ENCODE measurements at regions not wholly inside any gene's neighbourhood (a gene's known extent, or its start where the extent isn't known, plus 50 kb on each side); places are given as distances from the start of the nearest gene placed in this dataset.
A peak's percentile ranks its signal among the peaks of the same experiment; 100 is the strongest.

DNA sequence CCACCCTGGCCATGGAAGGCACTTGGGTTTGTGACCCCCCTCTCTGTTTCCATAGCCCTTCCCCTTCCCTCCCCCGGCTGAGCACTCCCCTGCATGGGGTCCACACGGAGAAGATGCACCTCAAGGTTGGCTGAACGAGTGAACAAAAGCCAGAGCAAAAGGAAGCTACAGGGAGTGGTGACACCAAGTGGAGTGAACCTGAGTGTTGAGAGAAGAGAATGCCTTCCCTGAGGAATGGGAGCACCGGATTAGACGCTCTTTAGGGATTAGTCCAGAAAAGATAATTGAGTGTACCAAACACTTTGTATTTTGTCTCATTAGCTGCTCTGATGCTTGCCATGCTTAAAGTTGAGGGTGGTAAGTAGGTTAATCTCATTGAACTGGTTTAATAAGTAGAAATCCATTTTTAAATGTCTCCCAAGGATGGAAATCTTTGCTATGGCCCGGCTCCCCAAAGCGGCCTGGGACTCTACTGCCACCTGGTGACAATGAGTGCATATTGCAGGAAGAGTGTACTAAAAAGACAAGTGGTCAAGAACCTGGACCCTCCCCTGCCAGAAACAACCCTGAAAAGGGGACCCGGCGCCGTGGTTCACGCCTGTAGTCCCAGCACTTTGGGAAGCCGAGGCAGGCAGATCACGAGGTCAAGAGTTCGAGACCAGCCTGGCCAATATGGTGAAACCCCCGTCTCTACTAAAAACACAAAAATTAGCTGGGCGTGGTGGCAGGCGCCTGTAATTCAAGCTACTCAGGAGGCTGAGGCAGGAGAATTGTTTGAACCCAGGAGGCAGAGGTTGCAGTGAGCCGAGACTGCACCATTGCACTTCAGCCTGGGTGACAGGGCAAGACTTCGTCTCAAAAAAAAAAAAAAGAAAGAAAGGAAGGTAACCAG, 150.6 kb upstream of the ZC3H12A start:
- H3K27ac ChIP-seq = no peak overlapping the region
- intact Hi-C loops (cut with DNase I) = no loop called here
- H3K4me1 ChIP-seq = no peaks in the 10 kb centered on the region
- TF ChIP-seq, protein P1, sequence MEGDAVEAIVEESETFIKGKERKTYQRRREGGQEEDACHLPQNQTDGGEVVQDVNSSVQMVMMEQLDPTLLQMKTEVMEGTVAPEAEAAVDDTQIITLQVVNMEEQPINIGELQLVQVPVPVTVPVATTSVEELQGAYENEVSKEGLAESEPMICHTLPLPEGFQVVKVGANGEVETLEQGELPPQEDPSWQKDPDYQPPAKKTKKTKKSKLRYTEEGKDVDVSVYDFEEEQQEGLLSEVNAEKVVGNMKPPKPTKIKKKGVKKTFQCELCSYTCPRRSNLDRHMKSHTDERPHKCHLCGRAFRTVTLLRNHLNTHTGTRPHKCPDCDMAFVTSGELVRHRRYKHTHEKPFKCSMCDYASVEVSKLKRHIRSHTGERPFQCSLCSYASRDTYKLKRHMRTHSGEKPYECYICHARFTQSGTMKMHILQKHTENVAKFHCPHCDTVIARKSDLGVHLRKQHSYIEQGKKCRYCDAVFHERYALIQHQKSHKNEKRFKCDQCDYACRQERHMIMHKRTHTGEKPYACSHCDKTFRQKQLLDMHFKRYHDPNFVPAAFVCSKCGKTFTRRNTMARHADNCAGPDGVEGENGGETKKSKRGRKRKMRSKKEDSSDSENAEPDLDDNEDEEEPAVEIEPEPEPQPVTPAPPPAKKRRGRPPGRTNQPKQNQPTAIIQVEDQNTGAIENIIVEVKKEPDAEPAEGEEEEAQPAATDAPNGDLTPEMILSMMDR (IDR thresholded peaks at IDR 0.05) = peak; percentile 51
- no peak for ATAC-seq
- no peak overlapping the region for H3K4me3 ChIP-seq
- H3K27me3 ChIP-seq (ENCODE audit: low read depth) = peaks cover 48% of the 10 kb centered on the region
- no peaks in the 10 kb centered on the region for H3K36me3 ChIP-seq
- DNase-seq = no peak
- peaks cover 7% of the 10 kb centered on the region for H3K9me3 ChIP-seq

DNA sequence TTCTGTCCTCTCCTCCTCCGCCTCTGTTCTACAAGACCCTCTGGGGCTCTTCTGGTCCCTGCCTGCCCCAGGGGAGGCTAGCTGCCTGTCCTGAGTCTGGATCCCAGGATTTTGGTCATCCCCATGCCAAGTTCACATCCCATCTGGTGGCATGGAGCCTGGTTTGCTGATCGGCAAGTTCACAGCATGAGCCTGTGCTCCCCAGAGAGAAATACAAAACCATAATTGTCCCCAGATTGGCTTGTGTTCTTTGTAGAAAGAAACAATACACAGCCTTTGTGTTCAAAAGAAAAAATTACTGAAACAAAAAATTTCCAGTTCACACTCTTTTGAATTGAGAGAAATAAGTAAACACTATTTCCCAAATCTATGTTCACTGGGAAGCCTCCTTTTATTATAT, 149.4 kb upstream of the ZC3H12A start:
- Histone ChIP-seq H3K36me3 (no peaks in the 10 kb centered on the region), H3K27me3 (ENCODE audit: low read depth) (peaks cover 50% of the 10 kb centered on the region), H3K9me3 (peaks cover 7% of the 10 kb centered on the region), H3K27ac (no peak overlapping the region), H3K4me1 (no peaks in the 10 kb centered on the region), H3K4me3 (no peak overlapping the region)
- ATAC-seq = no peak
- intact Hi-C loops (cut with DNase I) = no loop called here
- DNase-seq = no peak
- TF ChIP-seq, protein P1 (IDR thresholded peaks at IDR 0.05) = no peak

DNA sequence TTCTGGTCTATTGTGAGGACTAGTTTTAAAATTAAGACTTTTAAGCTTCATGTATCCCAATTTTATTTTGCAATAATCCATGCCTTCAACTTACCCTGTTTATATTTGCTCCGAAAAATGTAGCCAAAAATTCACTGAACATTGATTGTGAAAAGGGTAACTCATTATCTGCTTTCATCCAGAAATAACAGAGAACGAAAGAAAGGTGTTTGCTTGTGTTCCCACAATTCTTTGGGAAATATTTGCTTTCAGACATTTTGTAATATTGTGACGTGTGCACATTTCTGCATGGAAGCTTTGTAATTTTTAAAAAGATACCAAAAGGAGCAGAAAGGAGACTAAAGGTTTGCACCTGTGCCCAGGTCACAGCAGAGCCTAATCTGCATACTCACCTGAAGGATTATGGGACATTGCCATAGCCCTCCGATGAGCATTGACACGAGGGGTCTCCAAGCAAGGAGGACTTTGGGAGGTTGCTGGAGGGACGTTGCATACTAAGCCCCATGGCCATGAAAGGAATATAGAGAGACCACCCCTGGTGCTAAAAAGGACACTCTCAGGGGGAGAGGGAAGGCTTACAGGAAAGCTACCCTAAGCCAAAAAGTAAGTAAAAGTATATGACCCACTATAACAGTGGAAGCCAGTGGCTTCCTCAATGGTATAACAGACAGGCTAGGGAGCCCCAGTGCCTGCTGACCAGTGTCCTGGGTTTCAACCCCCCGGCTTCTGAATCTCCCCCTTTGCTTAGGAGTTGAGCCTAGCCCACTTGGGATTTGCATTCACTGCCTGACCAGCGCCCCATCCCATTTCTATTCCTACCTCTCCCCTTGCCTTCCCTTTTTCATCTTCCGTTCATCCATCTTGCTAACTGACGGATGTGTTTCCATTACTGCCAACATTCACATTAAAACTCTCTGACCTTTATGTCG, 148.6 kb upstream of the ZC3H12A start:
- H3K4me1 ChIP-seq = no peaks in the 10 kb centered on the region
- no peak overlapping the region for H3K27ac ChIP-seq
- TF ChIP-seq, protein P1 (IDR thresholded peaks at IDR 0.05) = no peak
- peaks cover 7% of the 10 kb centered on the region for H3K9me3 ChIP-seq
- no peak for DNase-seq
- no peaks in the 10 kb centered on the region for H3K36me3 ChIP-seq
- peaks cover 50% of the 10 kb centered on the region for H3K27me3 ChIP-seq (ENCODE audit: low read depth)
- ATAC-seq = no peak
- no peak overlapping the region for H3K4me3 ChIP-seq
- intact Hi-C loops (cut with DNase I) = no loop called here

DNA sequence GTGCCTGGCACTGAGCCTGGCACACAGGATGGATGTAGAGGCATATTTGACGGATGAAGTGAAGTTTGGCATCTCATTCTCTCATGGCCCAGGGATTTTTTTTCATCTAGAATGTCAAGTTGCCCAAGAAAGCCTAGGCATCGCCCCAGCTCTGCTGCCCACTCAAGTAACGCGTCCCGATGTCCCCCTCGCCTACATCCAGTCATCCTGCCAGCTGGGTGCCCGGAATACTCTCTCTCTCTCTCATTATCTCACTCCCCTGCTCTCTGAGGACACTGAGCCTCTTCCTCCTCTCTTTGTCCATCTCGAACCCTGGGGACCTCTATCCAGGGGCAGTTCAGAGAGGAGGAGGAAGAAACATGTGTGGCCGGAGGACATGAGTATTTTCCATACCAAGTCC, 142.3 kb upstream of the ZC3H12A start:
- no peaks in the 10 kb centered on the region for H3K9me3 ChIP-seq
- ATAC-seq (no peak), DNase-seq (no peak)
- intact Hi-C loops (cut with DNase I) = no loop called here
- H3K4me1 ChIP-seq = no peaks in the 10 kb centered on the region
- no peak overlapping the region for H3K4me3 ChIP-seq
- TF ChIP-seq, protein P1 (IDR thresholded peaks at IDR 0.05) = no peak
- H3K27me3 ChIP-seq (ENCODE audit: low read depth) = peaks cover 14% of the 10 kb centered on the region
- H3K27ac ChIP-seq = no peak overlapping the region
- no peaks in the 10 kb centered on the region for H3K36me3 ChIP-seq

DNA sequence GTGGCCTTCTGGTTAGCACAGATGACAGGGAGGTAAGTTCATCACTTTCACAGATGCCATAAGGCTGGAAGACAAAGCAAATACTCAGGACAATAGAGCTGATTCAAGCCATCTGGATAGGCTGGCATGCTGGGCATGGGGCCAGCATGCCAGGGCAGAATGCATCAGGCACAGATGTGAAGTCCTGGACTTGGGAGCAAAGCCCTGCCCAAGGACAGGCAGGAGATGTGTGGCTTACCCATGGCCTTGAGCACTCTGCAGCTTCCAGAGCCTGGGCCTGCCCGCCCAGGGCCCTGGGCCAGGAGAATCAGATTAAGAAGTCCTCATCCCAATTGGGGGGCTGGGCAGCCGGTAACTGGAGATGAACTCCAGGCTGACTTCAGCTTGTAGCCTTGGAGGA, 135.7 kb upstream of the ZC3H12A start:
- TF ChIP-seq, protein P1 (IDR thresholded peaks at IDR 0.05) = no peak
- peaks cover 4% of the 10 kb centered on the region for H3K27me3 ChIP-seq (ENCODE audit: low read depth)
- H3K4me3 ChIP-seq = no peak overlapping the region
- no peak overlapping the region for H3K27ac ChIP-seq
- H3K4me1 ChIP-seq = no peaks in the 10 kb centered on the region
- intact Hi-C loops (cut with DNase I) = no loop called here
- ATAC-seq (no peak), DNase-seq (no peak)
- no peaks in the 10 kb centered on the region for H3K9me3 ChIP-seq
- H3K36me3 ChIP-seq = no peaks in the 10 kb centered on the region

Data from lower lobe of right lung (tissue), 2 donors.